Prostate gland (tissue), 2 donors: ENCODE measurements at regions not wholly inside any gene's neighbourhood (a gene's known extent, or its start where the extent isn't known, plus 50 kb on each side); places are given as distances from the start of the nearest gene placed in this dataset.
"Not testable (repeated sequence)": the region's sequence is repeated elsewhere in the genome, so short reads cannot be mapped to it uniquely, and the experiment has no call there.

Experiments used
- DNase-seq: peaks from one replicate; pipeline ENCODE4 v3.0.0-alpha.2; 2019; ENCODE audit warnings: low spot score
- H3K27ac ChIP-seq, 2 donors: fragments of 200-600 bp; sonication (generic); 2 replicates each; pipeline ENCODE4 v1.5.1; 2017 to 2019
- H3K27me3 ChIP-seq: fragments of 200-600 bp; sonication (generic); replicated peaks from 2 replicates; pipeline ENCODE4 v1.5.1; 2019; ENCODE audit not compliant: insufficient read depth
- H3K36me3 ChIP-seq, 2 donors: fragments of 200-600 bp; sonication (generic); 1 replicate in 1 of 2; 2 replicates in 1 of 2; pipeline versions ENCODE4 v1.5.1 to v1.8.1; 2017 to 2019
- H3K4me1 ChIP-seq: fragments of 200-600 bp; sonication (generic); replicated peaks from 2 replicates; pipeline ENCODE4 v1.5.1; 2019
- H3K4me3 ChIP-seq, 2 donors: fragments of 200-600 bp; sonication (generic); 2 replicates each; pipeline ENCODE4 v1.5.1; 2017 to 2019
- H3K9me3 ChIP-seq: fragments of 200-600 bp; sonication (generic); 2 replicates; pipeline ENCODE4 v1.5.1; 2017
- WGBS: methylation state at CpG from one replicate; pipeline ENCODE4 v1.1.5; 2018; 5-methylcytosine and 5-hydroxymethylcytosine counted together
- intact Hi-C: fragments of 100-400 bp; cut with DNase I; formaldehyde crosslinking; loops from one replicate; pipeline ENCODE4 v1.14.2; 2022

- H3K4me1 ChIP-seq, H3K36me3 ChIP-seq, H3K9me3 ChIP-seq, H3K27me3 ChIP-seq, H3K27ac ChIP-seq, intact Hi-C loops, DNase-seq, H3K4me3 ChIP-seq: not testable (repeated sequence)
- 43% methylated on average over 1 of the region's 1 CpG for WGBS
These were observed 959.4 kb upstream of the DEFB115 start for GRCh38 chr20:30297878-30298595.

DNA sequence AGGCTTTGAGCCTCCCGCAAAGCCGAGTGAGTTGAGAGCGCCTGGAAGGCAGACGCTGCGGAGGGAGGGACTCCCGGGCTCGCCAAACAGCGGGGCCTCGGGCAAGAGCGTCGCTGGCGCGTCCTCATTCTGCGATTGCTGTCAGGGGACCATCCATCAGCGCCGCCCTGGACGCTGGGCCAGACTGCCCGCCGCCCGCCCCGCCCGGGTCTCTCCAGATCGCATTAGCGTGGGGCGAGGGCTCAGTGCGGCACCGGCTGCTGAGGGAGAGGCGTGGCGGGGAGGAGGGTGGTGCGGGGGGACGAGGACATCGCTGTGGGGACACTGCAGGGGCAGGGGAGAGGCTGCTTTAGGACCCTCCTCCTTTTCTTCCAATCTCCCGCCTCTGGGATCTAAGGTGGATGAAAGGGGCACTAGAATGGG is 957.2 kb upstream of the DEFB115 start:
- WGBS, result 3% methylated on average over 26 of the region's 33 CpGs
- H3K27ac ChIP-seq, H3K4me1 ChIP-seq, H3K9me3 ChIP-seq, H3K4me3 ChIP-seq, intact Hi-C loops, H3K27me3 ChIP-seq, H3K36me3 ChIP-seq, DNase-seq: not testable (repeated sequence)

- H3K4me1 ChIP-seq, H3K9me3 ChIP-seq, DNase-seq, H3K27me3 ChIP-seq, H3K4me3 ChIP-seq, H3K27ac ChIP-seq, intact Hi-C loops, H3K36me3 ChIP-seq: not testable (repeated sequence)
These were observed 954.7 kb upstream of the DEFB115 start for GRCh38 chr20:30302786-30303185.

DNA sequence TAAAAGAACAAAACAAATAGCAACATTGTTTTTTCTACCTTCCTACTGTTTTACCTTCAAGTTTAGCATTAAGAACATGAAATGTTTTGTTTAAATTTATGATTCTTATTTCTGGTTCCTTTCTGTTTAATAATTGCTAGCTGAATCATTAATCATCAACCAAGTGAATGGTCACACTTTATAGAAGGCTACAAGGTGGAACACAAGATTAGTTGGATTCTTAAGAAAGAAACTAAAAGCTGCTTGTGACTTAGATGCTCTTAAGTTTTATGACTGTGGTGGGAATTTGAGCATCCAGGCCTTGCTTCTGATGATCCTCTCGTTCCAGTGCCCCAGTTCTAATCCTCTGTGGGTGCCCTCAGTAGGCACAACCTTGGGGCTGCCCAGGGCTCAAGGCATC is 947.5 kb upstream of the DEFB115 start:
- H3K36me3 ChIP-seq, H3K4me1 ChIP-seq, H3K9me3 ChIP-seq, H3K27me3 ChIP-seq, H3K4me3 ChIP-seq, DNase-seq, H3K27ac ChIP-seq, intact Hi-C loops: not testable (repeated sequence)
- 40% methylated on average over 1 of the region's 1 CpG for WGBS

GRCh38 chr20:30310385-30310784 is 947.1 kb upstream of the DEFB115 start:
- H3K4me1 ChIP-seq, H3K4me3 ChIP-seq, H3K27ac ChIP-seq, intact Hi-C loops, H3K36me3 ChIP-seq, DNase-seq, H3K27me3 ChIP-seq, H3K9me3 ChIP-seq: not testable (repeated sequence)
- WGBS, result 96% methylated on average over 2 of the region's 2 CpGs

DNA sequence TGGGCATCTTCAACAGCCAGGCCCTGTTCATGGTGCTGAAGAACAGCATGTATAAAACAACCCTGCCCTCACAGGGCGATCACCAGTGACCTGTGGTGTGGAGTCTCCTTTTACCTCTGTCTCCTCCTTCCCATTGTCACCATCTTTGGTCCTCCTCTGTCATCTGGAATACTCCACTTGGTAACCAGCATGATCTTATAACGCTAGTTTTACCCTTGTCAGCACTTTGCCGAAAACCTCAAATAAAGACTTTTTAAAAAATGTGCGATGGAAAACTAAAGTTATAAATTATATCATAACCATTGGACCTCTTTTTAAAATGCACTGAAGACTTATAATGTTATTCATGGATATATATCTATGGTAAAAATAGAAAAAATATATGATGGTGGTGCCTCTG is 945.2 kb upstream of the DEFB115 start:
- H3K36me3 ChIP-seq, H3K4me3 ChIP-seq, intact Hi-C loops, H3K27ac ChIP-seq, H3K9me3 ChIP-seq, DNase-seq, H3K4me1 ChIP-seq, H3K27me3 ChIP-seq: not testable (repeated sequence)
- 92% methylated on average over 4 of the region's 4 CpGs for WGBS

- H3K9me3 ChIP-seq, H3K27me3 ChIP-seq, H3K27ac ChIP-seq, intact Hi-C loops, H3K36me3 ChIP-seq, DNase-seq, H3K4me1 ChIP-seq, H3K4me3 ChIP-seq: not testable (repeated sequence)
- 53% methylated on average over 1 of the region's 1 CpG for WGBS
These were observed 943.8 kb upstream of the DEFB115 start for GRCh38 chr20:30313660-30314059.

DNA sequence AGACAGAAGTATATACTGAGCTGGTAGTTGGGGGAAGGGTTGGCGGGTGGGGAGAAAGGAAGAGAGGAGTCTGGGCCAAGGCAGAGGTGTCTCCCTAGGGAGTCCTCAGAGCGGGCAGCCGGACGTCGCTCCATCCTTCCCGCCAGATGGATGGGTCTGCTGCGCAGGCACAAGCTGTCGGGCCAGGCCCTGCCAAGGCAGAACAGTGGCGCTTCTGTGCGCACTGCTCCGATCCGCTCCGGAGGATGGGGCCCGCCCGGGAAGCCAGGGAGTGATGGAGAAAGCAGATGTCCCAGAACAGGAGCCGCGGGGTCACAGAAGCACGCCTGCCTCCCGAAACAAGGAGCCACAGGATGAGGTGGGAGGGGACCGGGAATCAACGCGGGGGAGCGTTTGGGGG is 941.4 kb upstream of the DEFB115 start:
- 3% methylated on average over 23 of the region's 23 CpGs for WGBS
- DNase-seq, intact Hi-C loops, H3K4me1 ChIP-seq, H3K27me3 ChIP-seq, H3K4me3 ChIP-seq, H3K9me3 ChIP-seq, H3K36me3 ChIP-seq, H3K27ac ChIP-seq: not testable (repeated sequence)

GRCh38 chr20:30316532-30317299 is 940.7 kb upstream of the DEFB115 start:
- WGBS, result 22% methylated on average over 47 of the region's 47 CpGs
- H3K4me1 ChIP-seq, H3K36me3 ChIP-seq, H3K27ac ChIP-seq, H3K9me3 ChIP-seq, DNase-seq, H3K4me3 ChIP-seq, intact Hi-C loops, H3K27me3 ChIP-seq: not testable (repeated sequence)

DNA sequence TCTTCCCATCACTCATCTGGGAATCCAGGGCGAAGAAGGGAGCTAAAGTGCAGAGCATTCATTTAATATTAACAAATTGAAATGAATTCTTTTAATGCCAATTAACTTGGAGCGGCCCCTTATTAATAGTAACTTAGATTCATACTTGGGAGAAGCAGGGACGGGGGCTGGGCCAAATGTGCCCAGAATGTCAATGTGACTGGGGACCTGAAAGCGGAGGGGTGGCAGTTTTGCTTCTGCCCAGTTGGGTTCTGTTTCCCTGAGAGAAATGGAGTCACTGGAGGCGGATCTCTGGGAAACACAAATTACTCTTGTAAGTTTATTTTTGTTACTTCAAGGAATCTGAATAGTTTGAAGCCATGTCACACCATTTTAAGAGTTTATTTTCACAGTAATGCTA is 923.7 kb upstream of the DEFB115 start:
- 77% methylated on average over 5 of the region's 5 CpGs for WGBS
- H3K27ac ChIP-seq, H3K4me3 ChIP-seq, H3K9me3 ChIP-seq, H3K4me1 ChIP-seq, H3K36me3 ChIP-seq, H3K27me3 ChIP-seq, DNase-seq, intact Hi-C loops: not testable (repeated sequence)

DNA sequence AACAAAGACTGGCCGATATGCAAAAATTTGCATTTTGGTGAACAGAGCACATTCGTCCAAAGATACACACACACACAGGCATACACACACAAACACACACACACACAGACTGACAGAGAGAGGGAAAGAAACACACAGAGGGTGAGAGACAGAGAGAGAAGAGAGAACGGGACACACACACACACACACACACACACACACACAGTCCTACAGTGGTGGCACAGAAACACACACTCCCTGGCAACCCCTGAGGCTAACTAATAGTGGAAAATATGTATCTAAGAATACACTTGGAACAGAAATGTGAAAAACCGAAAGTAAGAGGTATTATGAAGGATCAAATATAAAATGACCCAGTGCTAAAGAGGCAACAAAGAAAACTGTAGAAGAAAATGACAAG is 919.9 kb upstream of the DEFB115 start:
- intact Hi-C loops, DNase-seq: not testable (repeated sequence)

More for the DNA sequence above, 919.9 kb upstream of the DEFB115 start:
- not testable (repeated sequence) for H3K4me1 ChIP-seq, H3K27ac ChIP-seq, H3K27me3 ChIP-seq, H3K9me3 ChIP-seq, H3K36me3 ChIP-seq, H3K4me3 ChIP-seq
- 59% methylated on average over 4 of the region's 4 CpGs for WGBS
